MV-4-11 (cell line): ENCODE measurements at regions not wholly inside any gene's neighbourhood (a gene's known extent, or its start where the extent isn't known, plus 50 kb on each side); places are given as distances from the start of the nearest gene placed in this dataset.

Experiments
- DNase-seq: peaks from one replicate; lab custom pipeline; 2025; lab: John Stamatoyannopoulos, UW

DNA sequence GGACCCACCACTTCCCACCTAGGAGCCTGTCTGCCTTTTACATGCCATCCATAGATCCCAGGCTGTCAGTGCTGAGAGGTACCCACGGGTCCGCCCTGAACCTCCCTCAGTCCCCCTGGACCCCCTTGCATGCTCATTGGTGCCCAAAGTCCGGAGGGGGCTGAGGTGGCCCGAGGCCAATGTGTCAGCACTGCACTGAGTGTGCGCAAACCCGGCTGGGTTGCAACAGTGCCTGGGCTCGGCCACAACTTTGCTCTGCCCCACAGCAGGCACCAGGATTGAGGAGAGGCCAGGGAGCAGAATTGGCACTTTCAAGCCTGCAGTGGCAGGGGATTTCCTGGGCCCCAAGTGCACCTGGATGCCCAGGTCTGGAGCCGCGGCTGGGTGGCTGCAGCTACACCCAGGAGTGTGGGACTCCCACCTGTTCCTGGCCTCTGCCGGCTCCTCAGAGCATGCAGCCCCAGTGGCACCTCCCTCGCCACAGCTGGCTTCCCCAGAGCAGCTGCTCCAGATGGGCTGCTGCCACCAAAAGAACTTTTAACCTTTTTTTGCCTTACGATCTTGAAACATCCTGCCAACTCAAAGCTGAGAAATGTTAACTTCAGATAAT, 837.0 kb downstream of the SLITRK6 start:
- no peak for DNase-seq

- no peak for DNase-seq
Measured at GRCh38 chr13:84961023-84961422, 838.2 kb downstream of the SLITRK6 start.

DNA sequence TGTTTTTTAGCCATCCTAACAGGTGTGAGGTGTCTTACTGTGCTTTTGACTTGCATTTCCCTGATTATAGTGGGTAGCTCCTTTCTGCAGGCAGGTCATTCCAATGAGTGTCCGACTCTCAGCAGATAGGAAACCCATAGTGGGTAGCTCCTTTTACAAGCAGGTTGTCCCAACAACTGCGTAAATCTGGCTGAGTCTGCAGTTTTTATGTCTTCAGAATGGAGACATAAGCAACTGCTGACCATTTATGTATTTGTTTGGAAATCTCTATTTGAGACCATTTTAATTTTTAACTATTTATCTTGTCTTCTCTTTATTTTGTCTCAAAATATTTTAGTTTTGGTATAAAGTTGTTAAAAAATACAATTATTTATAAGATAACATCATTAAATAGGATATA, 839.4 kb downstream of the SLITRK6 start:
- DNase-seq: no peak

DNA sequence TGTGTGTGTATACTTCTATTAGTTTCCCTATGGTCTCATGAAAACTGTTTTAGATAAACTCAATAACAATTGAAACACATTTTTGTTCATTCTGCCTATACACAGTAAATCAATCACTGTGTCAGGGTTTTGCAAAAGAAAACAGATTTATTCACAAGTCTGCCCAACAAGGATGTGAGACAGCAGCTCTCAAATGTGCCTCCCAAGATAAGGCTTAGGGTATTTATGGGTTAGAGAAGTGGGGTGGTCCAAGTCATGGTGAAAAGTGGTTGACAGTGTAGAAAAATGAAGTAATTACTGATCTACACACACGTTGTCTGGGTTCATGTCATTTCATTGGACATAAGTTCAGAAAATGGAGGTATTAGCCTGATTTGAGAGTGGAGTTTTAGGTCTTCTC, 844.6 kb downstream of the SLITRK6 start:
- DNase-seq: no peak

- no peak for DNase-seq
Measured at GRCh38 chr13:84951128-84951527, 848.1 kb downstream of the SLITRK6 start.

GRCh38 chr13:84946192-84946591, 853.0 kb downstream of the SLITRK6 start:
- DNase-seq: peak; percentile 42

DNA sequence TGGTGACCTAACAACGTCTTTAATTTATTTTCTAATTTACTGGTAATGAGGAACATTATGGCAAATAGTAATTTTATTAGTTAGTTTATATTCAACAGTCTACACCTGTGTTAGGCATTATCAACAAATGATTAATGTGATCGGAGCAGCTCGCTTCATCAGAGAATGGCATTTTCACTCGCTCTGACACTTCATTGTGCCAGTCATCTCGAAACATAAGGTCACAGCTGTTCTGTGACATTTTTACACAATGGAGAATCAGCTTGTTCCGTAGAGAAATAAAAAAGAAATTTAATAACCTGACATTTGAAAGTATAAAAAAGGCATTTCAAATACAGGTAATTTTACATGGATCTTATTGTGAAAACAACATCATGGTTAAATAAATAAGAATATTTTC, 858.4 kb downstream of the SLITRK6 start:
- no peak for DNase-seq

DNA sequence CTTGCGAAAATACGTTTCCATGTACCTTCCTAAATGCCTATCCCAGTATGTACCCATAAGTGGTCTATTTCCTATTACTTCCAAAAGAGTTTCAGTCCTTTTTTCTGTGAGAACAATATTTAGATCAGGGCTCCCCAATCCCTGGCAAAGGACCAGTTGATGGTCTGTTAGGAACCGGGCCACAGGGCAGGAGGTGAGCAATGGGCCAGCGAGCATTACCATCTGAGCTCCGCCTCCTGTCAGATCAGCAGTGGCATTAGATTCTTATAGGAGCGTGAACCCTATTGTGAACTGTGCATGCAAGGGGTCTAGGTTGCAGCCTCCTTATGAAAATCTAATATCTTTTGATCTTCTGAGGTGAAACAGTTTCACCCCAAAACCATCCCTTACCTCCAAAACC, 859.1 kb downstream of the SLITRK6 start:
- no peak for DNase-seq

GRCh38 chr13:84934911-84935310, 864.3 kb downstream of the SLITRK6 start:
- no peak for DNase-seq

- DNase-seq: no peak
Measured at GRCh38 chr13:84933797-84934196, 865.4 kb downstream of the SLITRK6 start.

GRCh38 chr13:84931264-84931663, 868.0 kb downstream of the SLITRK6 start:
- no peak for DNase-seq

DNA sequence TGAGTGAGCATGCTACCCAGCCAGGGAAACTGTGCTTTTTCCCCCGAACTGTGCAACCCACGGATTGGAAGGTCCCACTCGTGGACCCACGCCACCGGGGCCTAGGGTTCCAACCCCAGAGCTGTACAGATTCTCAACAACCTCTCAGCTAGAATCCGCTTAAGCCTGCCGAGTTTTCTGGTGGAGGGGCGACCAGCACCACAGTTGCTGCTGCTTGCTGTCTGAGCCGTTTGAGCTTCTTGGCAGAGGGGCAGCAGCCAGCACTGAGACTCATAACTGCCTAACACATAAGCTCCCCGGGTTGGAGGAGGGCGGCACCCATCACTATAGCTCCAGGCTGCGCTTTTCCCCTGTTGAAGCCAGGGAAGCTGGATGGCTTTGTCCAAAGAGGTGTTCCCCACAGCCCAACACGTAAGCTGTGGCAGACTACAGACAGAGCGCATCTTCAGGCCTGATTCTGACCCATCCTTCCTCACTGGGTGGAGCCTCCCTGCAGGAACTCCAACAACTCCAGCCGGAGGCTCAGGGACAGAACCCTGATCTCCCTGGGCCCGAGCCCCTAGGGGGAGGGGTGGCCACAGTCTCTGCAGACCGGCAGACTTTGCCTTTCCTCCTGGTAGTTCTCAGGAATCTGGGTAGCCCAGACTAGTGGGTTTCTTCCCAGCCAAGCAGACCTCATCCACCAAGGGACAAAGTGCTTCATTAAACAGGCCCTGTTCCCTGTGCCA, 871.6 kb downstream of the SLITRK6 start:
- DNase-seq: no peak

- no peak for DNase-seq
Measured at GRCh38 chr13:84925443-84925842, 873.8 kb downstream of the SLITRK6 start.

DNA sequence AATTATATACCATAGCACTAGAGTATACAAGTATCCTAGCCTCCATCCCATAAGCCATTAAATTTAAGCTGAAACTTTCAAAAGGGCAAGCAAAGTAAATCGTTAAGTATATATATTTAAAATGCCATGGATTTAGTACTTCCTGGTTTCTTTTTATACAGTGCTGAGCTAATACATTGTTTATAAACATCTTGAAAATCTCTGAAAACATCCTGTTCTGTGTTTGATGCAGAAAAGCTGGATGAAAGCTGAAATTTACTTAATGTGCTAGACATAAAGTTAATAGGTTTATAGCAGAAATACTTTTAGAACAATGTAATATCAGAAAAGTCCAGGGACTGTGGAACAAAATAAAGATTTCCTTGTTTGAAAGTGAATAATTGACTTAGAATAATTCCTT, 875.4 kb downstream of the SLITRK6 start:
- DNase-seq: no peak

- DNase-seq: peak; percentile 43
Measured at GRCh38 chr13:84917252-84917878, 881.9 kb downstream of the SLITRK6 start.

DNA sequence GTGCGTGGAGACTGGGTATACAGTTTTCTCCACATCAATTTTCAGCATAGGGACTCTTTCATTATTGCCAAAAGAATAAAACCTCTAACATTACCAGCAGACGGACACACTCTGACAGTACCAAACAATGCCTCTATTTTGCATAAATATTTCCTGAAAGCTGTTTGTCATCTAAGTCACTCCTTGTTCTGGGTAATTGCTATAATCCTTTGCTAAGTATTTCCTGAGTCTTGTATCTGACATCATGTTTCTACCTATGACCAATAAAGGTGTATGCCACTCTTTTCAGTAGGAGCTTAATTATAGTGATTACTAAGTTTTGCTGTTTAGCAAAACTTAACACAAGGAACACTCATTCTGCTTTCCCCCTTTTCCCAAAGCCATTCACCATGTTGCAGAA, 886.5 kb downstream of the SLITRK6 start:
- no peak for DNase-seq

DNA sequence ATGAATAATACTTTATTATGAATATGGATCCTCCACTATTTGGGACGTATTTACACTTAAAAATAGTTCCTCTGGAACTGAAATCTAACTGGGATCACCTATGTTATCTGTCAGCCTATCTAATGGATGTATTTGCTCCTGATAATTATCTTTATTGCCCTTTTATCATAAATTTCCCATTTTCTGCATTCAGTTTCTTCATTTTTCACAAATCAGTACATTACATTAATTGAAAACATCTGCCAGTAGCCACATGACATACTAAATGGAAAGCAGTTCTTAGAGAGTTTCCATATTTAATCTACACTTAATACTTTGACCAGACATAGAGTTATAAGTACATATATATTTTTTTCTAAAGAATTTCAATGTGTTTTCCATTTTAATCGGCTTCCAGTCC, 888.8 kb downstream of the SLITRK6 start:
- DNase-seq: no peak

- DNase-seq: no peak
Measured at GRCh38 chr13:84903391-84903790, 895.8 kb downstream of the SLITRK6 start.

DNA sequence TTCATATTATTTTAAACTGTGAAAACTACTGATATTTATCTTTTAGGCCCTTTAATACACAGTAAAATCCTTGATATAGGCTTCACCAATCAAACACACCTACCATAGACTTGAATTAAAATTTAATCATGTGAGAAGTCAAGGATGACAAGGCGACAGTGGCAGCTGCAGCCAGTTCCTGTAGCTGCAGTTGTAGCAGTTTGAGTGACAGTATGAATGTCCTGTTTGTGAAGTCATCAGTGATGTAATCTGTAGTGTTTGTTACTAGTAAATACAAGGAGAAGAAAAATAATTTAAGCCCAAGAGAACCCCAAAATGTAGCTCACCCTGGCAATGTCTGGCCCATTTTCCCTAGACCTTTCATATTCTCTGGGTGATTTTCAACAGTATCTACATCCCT, 897.0 kb downstream of the SLITRK6 start:
- no peak for DNase-seq

- DNase-seq: peak; percentile 23
Measured at GRCh38 chr13:84896128-84896527, 903.1 kb downstream of the SLITRK6 start.

- no peak for DNase-seq
Measured at GRCh38 chr13:84894749-84895148, 904.5 kb downstream of the SLITRK6 start.

DNA sequence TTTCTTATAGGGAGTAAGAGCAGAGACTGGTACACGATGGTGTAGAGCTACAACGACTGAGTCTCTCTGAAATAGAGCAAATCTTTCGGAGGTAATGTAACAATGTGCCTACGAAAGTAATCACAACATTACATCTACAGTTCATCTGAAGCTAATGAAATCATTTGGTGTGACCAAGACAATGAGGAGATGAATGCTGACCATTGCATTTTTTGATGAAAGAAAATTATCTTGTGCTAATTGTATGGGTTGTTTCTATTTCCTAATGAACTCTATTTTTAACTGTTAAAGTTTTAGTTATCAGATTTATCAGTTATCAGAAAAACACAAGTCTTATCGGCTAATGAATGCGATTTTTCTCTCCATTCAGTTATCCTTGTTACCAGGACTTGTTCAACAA, 913.4 kb downstream of the SLITRK6 start:
- no peak for DNase-seq

DNA sequence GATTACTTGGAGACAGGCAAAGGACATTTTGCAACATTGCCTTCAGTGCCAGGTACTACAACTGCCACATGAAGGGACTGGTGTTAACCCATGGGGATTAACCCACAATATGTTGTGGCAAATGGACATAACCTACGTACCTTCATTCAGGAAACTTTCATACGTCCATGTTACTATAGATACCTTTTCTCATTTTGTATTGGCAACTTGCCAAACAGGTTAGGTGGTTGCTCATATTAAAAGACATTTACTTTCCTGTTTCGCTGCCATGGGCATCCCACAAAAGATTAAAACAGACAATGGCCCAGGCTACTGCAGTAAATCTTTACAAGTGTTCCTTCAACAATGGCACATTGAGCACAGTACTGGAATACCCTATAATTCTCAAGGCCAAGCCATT, 925.3 kb downstream of the SLITRK6 start:
- DNase-seq: no peak

DNA sequence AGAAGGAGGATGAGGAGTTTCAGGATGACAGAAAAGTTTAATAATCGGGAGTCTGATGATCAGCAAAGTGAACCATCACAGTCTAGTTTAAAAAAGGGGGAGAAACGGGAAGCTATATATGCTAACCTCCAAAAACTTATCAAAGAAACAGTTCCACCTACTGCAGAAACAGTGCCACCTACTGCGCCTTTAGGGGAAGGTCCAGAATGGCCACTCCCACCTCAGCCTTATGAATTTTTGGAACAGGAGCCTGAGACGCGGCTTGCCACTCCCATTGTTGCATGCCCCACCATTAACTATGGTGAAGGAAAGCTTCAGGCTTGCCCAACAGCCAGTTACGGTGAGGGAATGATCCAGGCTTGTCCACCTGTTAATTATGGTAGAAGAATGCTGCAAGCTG, 929.0 kb downstream of the SLITRK6 start:
- DNase-seq: no peak
